NK-92 treated with Interleukin-12 subunit alpha and Interleukin-12 subunit beta, amount 100 ng/mL, for 24 hours (cell line): ENCODE measurements at regions not wholly inside any gene's neighbourhood (a gene's known extent, or its start where the extent isn't known, plus 50 kb on each side); places are given as distances from the start of the nearest gene placed in this dataset.
"Not testable (repeated sequence)": the region's sequence is repeated elsewhere in the genome, so short reads cannot be mapped to it uniquely, and the experiment has no call there.

ENCODE experiments used
- DNase-seq: peaks from one replicate; lab custom pipeline; 2025; lab: John Stamatoyannopoulos, UW

GRCh38 chr2:107108556-107108955, 222.6 kb upstream of the ST6GAL2 start:
- no peak for DNase-seq

- DNase-seq: no peak
Measured at GRCh38 chr2:107111623-107112022, 225.7 kb upstream of the ST6GAL2 start.

- DNase-seq: no peak
Measured at GRCh38 chr2:107112561-107112960, 226.6 kb upstream of the ST6GAL2 start.

GRCh38 chr2:107128381-107128780, 242.4 kb upstream of the ST6GAL2 start:
- DNase-seq: no peak

- DNase-seq: no peak
Measured at GRCh38 chr2:107132070-107132469, 246.1 kb upstream of the ST6GAL2 start.

- DNase-seq: no peak
Measured at GRCh38 chr2:107132746-107133145, 246.8 kb upstream of the ST6GAL2 start.

GRCh38 chr2:107133412-107133811, 247.4 kb upstream of the ST6GAL2 start:
- DNase-seq: no peak

- no peak for DNase-seq
Measured at GRCh38 chr2:107136733-107137132, 250.8 kb upstream of the ST6GAL2 start.

- DNase-seq: no peak
Measured at GRCh38 chr2:107137706-107138105, 251.7 kb upstream of the ST6GAL2 start.

- no peak for DNase-seq
Measured at GRCh38 chr2:107146181-107146580, 260.2 kb upstream of the ST6GAL2 start.

- not testable (repeated sequence) for DNase-seq
Measured at GRCh38 chr2:107146645-107147044, 260.7 kb upstream of the ST6GAL2 start.

- no peak for DNase-seq
Measured at GRCh38 chr2:107148055-107148454, 262.1 kb upstream of the ST6GAL2 start.

GRCh38 chr2:107148496-107148895, 262.5 kb upstream of the ST6GAL2 start:
- no peak for DNase-seq

- no peak for DNase-seq
Measured at GRCh38 chr2:107160640-107161239, 274.8 kb upstream of the ST6GAL2 start.

- DNase-seq: no peak
Measured at GRCh38 chr2:107168141-107168540, 282.2 kb upstream of the ST6GAL2 start.

GRCh38 chr2:107174171-107174570, 288.2 kb upstream of the ST6GAL2 start:
- DNase-seq: no peak

- DNase-seq: no peak
Measured at GRCh38 chr2:107182981-107183380, 297.0 kb upstream of the ST6GAL2 start.

GRCh38 chr2:107187870-107188269, 301.9 kb upstream of the ST6GAL2 start:
- no peak for DNase-seq

GRCh38 chr2:107195631-107196030, 309.7 kb upstream of the ST6GAL2 start:
- DNase-seq: no peak

GRCh38 chr2:107197594-107198294, 311.8 kb upstream of the ST6GAL2 start:
- no peak for DNase-seq

GRCh38 chr2:107202962-107203591, 317.1 kb upstream of the ST6GAL2 start:
- no peak for DNase-seq

- DNase-seq: no peak
Measured at GRCh38 chr2:107215401-107216350, 329.7 kb upstream of the ST6GAL2 start.
